Esophagus muscularis mucosa (tissue), 4 donors: ENCODE measurements at regions not wholly inside any gene's neighbourhood (a gene's known extent, or its start where the extent isn't known, plus 50 kb on each side); places are given as distances from the start of the nearest gene placed in this dataset.

Experiments used
- EP300 ChIP-seq: sonication (generic); formaldehyde crosslinking; IDR thresholded peaks from one replicate; pipeline ENCODE4 v1.6.1; 2017; ENCODE audit warnings: antibody characterized with exemption
- POLR2A ChIP-seq: fragments of 450-650 bp; IDR thresholded peaks from one replicate; pipeline ENCODE4 v1.6.1; 2017; ENCODE audit warnings: antibody characterized with exemption, moderate library complexity, mild to moderate bottlenecking, low read depth
- POLR2AphosphoS5 ChIP-seq, 2 donors: sonication (generic); formaldehyde crosslinking; IDR thresholded peaks; one replicate each; pipeline ENCODE4 v1.6.1; 2017; ENCODE audit warnings: antibody characterized with exemption in 2 of 2
- TF ChIP-seq, protein P1 (sequence below), 3 experiments: fragments of 200-600 bp in 2 of 3; fragments of 450-650 bp in 1 of 3; sonication (generic) in 2 of 3; IDR thresholded peaks; one replicate each; pipeline ENCODE4 v1.5.1; 2017 to 2019; ENCODE audit warnings: antibody characterized with exemption in 3 of 3, mild to moderate bottlenecking in 2 of 3, moderate library complexity in 1 of 3

DNA sequence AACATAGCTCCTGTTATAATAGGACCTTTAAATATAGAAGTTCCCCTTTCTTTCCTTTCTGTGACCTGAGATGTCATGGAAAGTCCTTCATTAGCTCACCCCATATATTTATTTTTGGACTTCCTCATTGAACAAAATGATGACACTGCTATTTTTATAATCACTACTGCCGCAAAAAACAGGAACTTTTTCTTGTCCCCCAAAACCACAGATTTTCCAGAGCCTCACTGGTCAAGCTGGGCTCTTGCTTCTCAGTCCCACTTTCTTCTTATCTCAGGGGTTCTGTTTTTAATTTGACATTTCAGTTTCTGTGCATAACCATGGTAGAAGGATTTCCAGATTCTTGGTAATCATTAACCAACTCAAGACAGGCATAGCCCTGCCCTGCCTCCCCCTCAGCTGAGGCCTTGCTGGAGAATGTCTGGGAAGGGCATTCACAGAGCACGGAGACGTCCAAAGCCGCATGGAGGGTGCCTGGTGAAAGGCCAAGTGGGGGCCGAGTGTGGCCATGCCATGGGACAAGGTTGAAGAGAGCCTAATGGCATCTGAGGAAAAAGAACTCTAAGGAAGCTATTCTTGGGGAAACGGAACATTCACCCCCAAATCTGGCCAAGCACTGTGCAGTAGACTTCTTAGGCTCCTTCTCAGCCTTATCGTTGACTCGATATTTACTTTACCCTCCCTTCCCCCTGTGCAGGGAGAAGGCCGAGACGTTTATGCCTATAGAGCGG, 73.7 kb downstream of the EDN1 start:
- TF ChIP-seq, protein P1, sequence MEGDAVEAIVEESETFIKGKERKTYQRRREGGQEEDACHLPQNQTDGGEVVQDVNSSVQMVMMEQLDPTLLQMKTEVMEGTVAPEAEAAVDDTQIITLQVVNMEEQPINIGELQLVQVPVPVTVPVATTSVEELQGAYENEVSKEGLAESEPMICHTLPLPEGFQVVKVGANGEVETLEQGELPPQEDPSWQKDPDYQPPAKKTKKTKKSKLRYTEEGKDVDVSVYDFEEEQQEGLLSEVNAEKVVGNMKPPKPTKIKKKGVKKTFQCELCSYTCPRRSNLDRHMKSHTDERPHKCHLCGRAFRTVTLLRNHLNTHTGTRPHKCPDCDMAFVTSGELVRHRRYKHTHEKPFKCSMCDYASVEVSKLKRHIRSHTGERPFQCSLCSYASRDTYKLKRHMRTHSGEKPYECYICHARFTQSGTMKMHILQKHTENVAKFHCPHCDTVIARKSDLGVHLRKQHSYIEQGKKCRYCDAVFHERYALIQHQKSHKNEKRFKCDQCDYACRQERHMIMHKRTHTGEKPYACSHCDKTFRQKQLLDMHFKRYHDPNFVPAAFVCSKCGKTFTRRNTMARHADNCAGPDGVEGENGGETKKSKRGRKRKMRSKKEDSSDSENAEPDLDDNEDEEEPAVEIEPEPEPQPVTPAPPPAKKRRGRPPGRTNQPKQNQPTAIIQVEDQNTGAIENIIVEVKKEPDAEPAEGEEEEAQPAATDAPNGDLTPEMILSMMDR (IDR thresholded peaks at IDR 0.05), result no peak
- TF ChIP-seq POLR2AphosphoS5 (IDR thresholded peaks at IDR 0.05) (no peak), POLR2A (no peak), EP300 (no peak)
